H1 (cell line): ENCODE measurements at regions not wholly inside any gene's neighbourhood (a gene's known extent, or its start where the extent isn't known, plus 50 kb on each side); places are given as distances from the start of the nearest gene placed in this dataset.

ENCODE experiments used
- CTCF ChIA-PET: fragments of 300-600 bp; sonication (Branson Sonifier 250); formaldehyde crosslinking; loops from one replicate; lab custom pipeline; 2021; ENCODE audit not compliant: partially characterized antibody; lab: Charles Lee
- POLR2A ChIA-PET: fragments of 300-600 bp; sonication (Branson Sonifier 250); formaldehyde crosslinking; loops from one replicate; lab custom pipeline; 2021; ENCODE audit warnings: inconsistent platforms; ENCODE audit not compliant: partially characterized antibody; lab: Charles Lee
- DNase-seq, 2 experiments: peaks; one replicate each; pipeline versions ENCODE4 v3.0.0 to v3.0.0-alpha.2; 2010 to 2022; ENCODE audit warnings: low spot score in 2 of 2, low read depth in 1 of 2, mixed read lengths in 1 of 2
- FAIRE-seq: peaks from 2 replicates; lab custom pipeline; 2011; peaks lifted over from hg19 to GRCh38; lab: Jason Lieb, UNC
- H2AFZ ChIP-seq: 2 replicates; pipeline ENCODE4 v1.8.1; 2012; ENCODE audit warnings: low read length, inconsistent platforms
- H2AK5ac ChIP-seq: 2 replicates; pipeline ENCODE4 v1.6.1; 2013; ENCODE audit warnings: low read depth, low read length
- H2BK120ac ChIP-seq: replicated peaks from 2 replicates; pipeline ENCODE3; 2013; ENCODE audit warnings: low read depth, low read length, inconsistent platforms
- H2BK12ac ChIP-seq: 2 replicates; pipeline ENCODE4 v1.6.1; 2013; ENCODE audit warnings: low read depth, low read length
- H2BK15ac ChIP-seq: 2 replicates; pipeline ENCODE4 v1.6.1; 2013; ENCODE audit warnings: low read length
- H2BK20ac ChIP-seq: 2 replicates; pipeline ENCODE4 v1.6.1; 2013; ENCODE audit warnings: low read length
- H2BK5ac ChIP-seq: 2 replicates; pipeline ENCODE4 v1.6.1; 2013; ENCODE audit warnings: low read depth, low read length
- H3K14ac ChIP-seq: 2 replicates; pipeline ENCODE4 v1.6.1; 2013; ENCODE audit warnings: inconsistent platforms; ENCODE audit not compliant: insufficient read length
- H3K18ac ChIP-seq: 2 replicates; pipeline ENCODE4 v1.6.1; 2013; ENCODE audit warnings: low read length; ENCODE audit errors: extremely low read depth
- H3K23ac ChIP-seq: 2 replicates; pipeline ENCODE4 v1.6.1; 2013; ENCODE audit warnings: inconsistent platforms; ENCODE audit not compliant: insufficient read length
- H3K23me2 ChIP-seq: 2 replicates; pipeline ENCODE4 v1.6.1; 2013; ENCODE audit warnings: low read depth, low read length
- H3K27ac ChIP-seq: 2 replicates; pipeline ENCODE4 v1.6.1; 2011; ENCODE audit warnings: low read depth, low read length, inconsistent platforms
- H3K27me3 ChIP-seq, 4 experiments: replicated peaks in 1 of 4; 1 replicate in 1 of 4; 2 replicates in 3 of 4; pipeline versions ENCODE4 v1.6.1 to v1.8.1; 2011 to 2013; ENCODE audit warnings: low read length in 3 of 4, mild to moderate bottlenecking in 3 of 4, inconsistent platforms in 2 of 4, mixed read lengths in 2 of 4, moderate library complexity in 1 of 4; ENCODE audit not compliant: control insufficient read depth in 3 of 4, insufficient read depth in 3 of 4; ENCODE audit errors: extremely low read depth in 1 of 4
- H3K36me3 ChIP-seq, 4 experiments: 2 replicates each; pipeline versions ENCODE4 v1.6.1 to v1.8.1; 2011 to 2013; ENCODE audit warnings: mild to moderate bottlenecking in 4 of 4, low read length in 3 of 4, moderate library complexity in 2 of 4, control low read depth in 1 of 4, inconsistent platforms in 1 of 4; ENCODE audit not compliant: insufficient read depth in 4 of 4, control insufficient read depth in 2 of 4
- H3K4ac ChIP-seq: replicated peaks from 2 replicates; pipeline ENCODE3; 2013; ENCODE audit warnings: low read length, low read depth, mixed read lengths, inconsistent platforms; ENCODE audit not compliant: insufficient read length
- H3K4me1 ChIP-seq, 4 experiments: replicated peaks in 1 of 4; 1 replicate in 1 of 4; 2 replicates in 3 of 4; pipeline versions ENCODE4 v1.6.1 to v1.8.1; 2011 to 2013; ENCODE audit warnings: low read length in 3 of 4, inconsistent platforms in 2 of 4, mixed read lengths in 1 of 4; ENCODE audit not compliant: insufficient read depth in 4 of 4, control insufficient read depth in 3 of 4
- H3K4me2 ChIP-seq, 2 experiments: 2 replicates each; pipeline versions ENCODE4 v1.6.1 to v1.8.1; 2011 to 2013; ENCODE audit warnings: low read depth in 2 of 2, low read length in 2 of 2, control low read depth in 1 of 2, inconsistent platforms in 1 of 2, mild to moderate bottlenecking in 1 of 2; ENCODE audit not compliant: insufficient read depth in 1 of 2
- H3K4me3 ChIP-seq, 4 experiments: fragments of 200-600, 300-600 bp in 1 of 4; sonication (generic), shearing (Covaris generic), sonication (Bioruptor Twin) in 1 of 4; 2 replicates each; pipeline versions ENCODE4 v1.5.1 to v1.8.1; 2011 to 2016; ENCODE audit warnings: low read length in 4 of 4, low read depth in 3 of 4, control low read depth in 2 of 4, inconsistent platforms in 2 of 4, mild to moderate bottlenecking in 2 of 4, mixed read lengths in 1 of 4, moderate library complexity in 1 of 4; ENCODE audit not compliant: insufficient read depth in 2 of 4; ENCODE audit errors: extremely low read depth in 1 of 4
- H3K56ac ChIP-seq: replicated peaks from 2 replicates; pipeline ENCODE3; 2013; ENCODE audit warnings: low read depth, mild to moderate bottlenecking, mixed read lengths, low read length, inconsistent platforms; ENCODE audit not compliant: insufficient read length
- H3K79me1 ChIP-seq: 2 replicates; pipeline ENCODE4 v1.6.1; 2013; ENCODE audit warnings: low read depth, low read length, control low read depth
- H3K79me2 ChIP-seq, 2 experiments: 2 replicates each; pipeline versions ENCODE4 v1.6.1 to v1.8.1; 2012 to 2013; ENCODE audit warnings: low read length in 2 of 2, mild to moderate bottlenecking in 2 of 2, inconsistent platforms in 1 of 2; ENCODE audit not compliant: insufficient read depth in 2 of 2, control insufficient read depth in 1 of 2
- H3K9ac ChIP-seq, 4 experiments: replicated peaks in 1 of 4; 1 replicate in 1 of 4; 2 replicates in 3 of 4; pipeline versions ENCODE4 v1.6.1 to v1.8.1; 2011 to 2013; ENCODE audit warnings: low read depth in 3 of 4, low read length in 3 of 4, control low read depth in 2 of 4, mild to moderate bottlenecking in 2 of 4, moderate library complexity in 2 of 4, inconsistent platforms in 1 of 4; ENCODE audit errors: extremely low read depth in 1 of 4
- H3K9me3 ChIP-seq, 2 experiments: 2 replicates each; pipeline versions ENCODE4 v1.6.1 to v1.8.1; 2012 to 2013; ENCODE audit warnings: mild to moderate bottlenecking in 2 of 2, moderate library complexity in 2 of 2, control low read depth in 1 of 2, inconsistent platforms in 1 of 2, low read depth in 1 of 2, low read length in 1 of 2, mixed read lengths in 1 of 2; ENCODE audit not compliant: insufficient read depth in 2 of 2
- H4K20me1 ChIP-seq, 2 experiments: replicated peaks in 1 of 2; 2 replicates each; pipeline versions ENCODE3 to v1.8.1; 2011 to 2013; ENCODE audit warnings: inconsistent platforms in 2 of 2, low read length in 2 of 2, mild to moderate bottlenecking in 1 of 2; ENCODE audit not compliant: insufficient read depth in 2 of 2, control insufficient read depth in 1 of 2
- H4K5ac ChIP-seq: 2 replicates; pipeline ENCODE4 v1.6.1; 2013; ENCODE audit warnings: low read length, low read depth, mixed read lengths, inconsistent platforms; ENCODE audit not compliant: insufficient read length
- H4K8ac ChIP-seq: 2 replicates; pipeline ENCODE4 v1.8.0; 2013; ENCODE audit warnings: mild to moderate bottlenecking, moderate library complexity, low read length, inconsistent platforms; ENCODE audit not compliant: insufficient read depth; ENCODE audit errors: extremely low read depth
- H4K91ac ChIP-seq: replicated peaks from 2 replicates; pipeline ENCODE3; 2013; ENCODE audit warnings: low read length, mixed read lengths, inconsistent platforms; ENCODE audit not compliant: insufficient read length
- ATF2 ChIP-seq: IDR thresholded peaks from 2 replicates; pipeline ENCODE4 v1.6.1; 2012; ENCODE audit warnings: low read length, inconsistent platforms
- MAX ChIP-seq: IDR thresholded peaks from 2 replicates; pipeline ENCODE4 v1.6.1; 2012; ENCODE audit warnings: inconsistent platforms
- SIN3A ChIP-seq, 2 experiments: IDR thresholded peaks in 1 of 2; conservative IDR thresholded peaks in 1 of 2; 2 replicates each; pipeline ENCODE4 v1.6.1; 2011 to 2012; ENCODE audit warnings: low read length in 2 of 2, improper control_type of control experiment in 1 of 2, low read depth in 1 of 2, mild to moderate bottlenecking in 1 of 2
- SRF ChIP-seq: IDR thresholded peaks from 2 replicates; pipeline ENCODE4 v1.6.1; 2011; ENCODE audit warnings: mild to moderate bottlenecking, low read depth, low read length, moderate library complexity
- TEAD4 ChIP-seq: IDR thresholded peaks from 2 replicates; pipeline ENCODE4 v1.6.1; 2012; ENCODE audit warnings: low read depth, low read length, inconsistent platforms, mixed read lengths
- WGBS, 2 experiments: shearing (Covaris generic) in 1 of 2; methylation state at CpG; one replicate each; pipeline versions ENCODE4 v1.1.6 to v1.1.7; 2013 to 2015; ENCODE audit warnings: low lambda C conversion rate in 2 of 2, mixed read lengths in 2 of 2, inconsistent platforms in 1 of 2, low coverage in 1 of 2, missing lambda C conversion rate in 1 of 2; ENCODE audit not compliant: insufficient replicate concordance in 2 of 2, insufficient coverage in 1 of 2, insufficient read length in 1 of 2; ENCODE audit errors: extremely low coverage in 1 of 2, missing lambda C conversion rate in 1 of 2; 5-methylcytosine and 5-hydroxymethylcytosine counted together

- Histone ChIP-seq H3K14ac (no peak overlapping the region), H3K79me1 (no peaks in the 10 kb centered on the region), H3K4me3 (no peak overlapping the region), H3K4me2 (no peak overlapping the region), H3K18ac (no peak overlapping the region), H3K36me3 (no peaks in the 10 kb centered on the region), H4K20me1 (no peaks in the 10 kb centered on the region), H2BK15ac (no peak overlapping the region), H4K8ac (no peak overlapping the region), H2AK5ac (no peak overlapping the region), H3K9me3 (peaks cover 6 to 12% of the 10 kb centered on the region in 2 experiments), H2BK120ac (no peak overlapping the region), H3K4me1 (no peaks in the 10 kb centered on the region), H3K23ac (no peak overlapping the region), H3K4ac (no peak overlapping the region), H4K91ac (no peak overlapping the region), H3K9ac (no peak overlapping the region), H3K23me2 (no peaks in the 10 kb centered on the region; the same call in 1 of the 2 replicates), H3K27me3 (no peaks in the 10 kb centered on the region), H2BK12ac (no peak overlapping the region), H2AFZ (no peak overlapping the region), H2BK20ac (no peak overlapping the region), H4K5ac (no peak overlapping the region), H3K27ac (no peak overlapping the region), H3K79me2 (no peaks in the 10 kb centered on the region), H3K56ac (no peak overlapping the region), H2BK5ac (no peak overlapping the region)
- ChIA-PET CTCF (no interaction called here), POLR2A (no interaction called here)
- no peak for FAIRE-seq
- DNase-seq = no peak
- no peak for TF ChIP-seq MAX
- no peak for TF ChIP-seq TEAD4
- no peak for TF ChIP-seq SIN3A (conservative IDR thresholded peaks at IDR 0.05 in 1 of 2, IDR thresholded peaks at IDR 0.05 in 1 of 2; ENCODE audit: low read depth in 1 of 2, low read length in 2 of 2)
- TF ChIP-seq ATF2 = no peak
- no peak for TF ChIP-seq SRF
- 90% methylated on average over 1 of the region's 1 CpG; no CpG with 5 or more reads in 1 of the 2 experiments for WGBS, 2 experiments
Observed at GRCh38 chr6:156557911-156558259, 219.3 kb upstream of the ARID1B start.
